ENCODE measurements at regions not wholly inside any gene's neighbourhood (a gene's known extent, or its start where the extent isn't known, plus 50 kb on each side); places are given as distances from the start of the nearest gene placed in this dataset.
A peak's percentile ranks its signal among the peaks of the same experiment; 100 is the strongest.
"Not testable (repeated sequence)": the region's sequence is repeated elsewhere in the genome, so short reads cannot be mapped to it uniquely, and the experiment has no call there.

GRCh38 chr3:176683382-176683781 lies 513.9 kb downstream of the TBL1XR1 start:
- in situ Hi-C loops (cut with MboI; ENCODE audit: low pct_unique_long_range_greater_than_20kb, low sequenced_read_pairs): no loop called here
- DNase-seq: no peak

GRCh38 chr3:176663837-176664831 lies 533.1 kb downstream of the TBL1XR1 start:
- in situ Hi-C loops (cut with MboI; ENCODE audit: low pct_unique_long_range_greater_than_20kb, low sequenced_read_pairs): no loop called here
- DNase-seq: peak; percentile 41

- DNase-seq: no peak
- in situ Hi-C loops (cut with MboI; ENCODE audit: low pct_unique_long_range_greater_than_20kb, low sequenced_read_pairs): no loop called here
Measured at GRCh38 chr3:176663387-176663786, 533.9 kb downstream of the TBL1XR1 start.

- DNase-seq: no peak
- in situ Hi-C loops (cut with MboI; ENCODE audit: low pct_unique_long_range_greater_than_20kb, low sequenced_read_pairs): no loop called here
Measured at GRCh38 chr3:176661432-176661964, 535.8 kb downstream of the TBL1XR1 start.

- no peak for DNase-seq
- in situ Hi-C loops (cut with MboI; ENCODE audit: low pct_unique_long_range_greater_than_20kb, low sequenced_read_pairs): no loop called here
Measured at GRCh38 chr3:176655404-176656094, 541.7 kb downstream of the TBL1XR1 start.

- in situ Hi-C loops (cut with MboI; ENCODE audit: low pct_unique_long_range_greater_than_20kb, low sequenced_read_pairs): no loop called here
Measured at GRCh38 chr3:176651622-176652021, 545.7 kb downstream of the TBL1XR1 start.

GRCh38 chr3:176650478-176650877 lies 546.8 kb downstream of the TBL1XR1 start:
- in situ Hi-C loops (cut with MboI; ENCODE audit: low pct_unique_long_range_greater_than_20kb, low sequenced_read_pairs): no loop called here
- no peak for DNase-seq

More at GRCh38 chr3:176651622-176652021, 545.7 kb downstream of the TBL1XR1 start:
- DNase-seq: no peak

GRCh38 chr3:176647987-176648386 lies 549.3 kb downstream of the TBL1XR1 start:
- in situ Hi-C loops (cut with MboI; ENCODE audit: low pct_unique_long_range_greater_than_20kb, low sequenced_read_pairs): no loop called here
- DNase-seq: no peak

- no peak for DNase-seq
- in situ Hi-C loops (cut with MboI; ENCODE audit: low pct_unique_long_range_greater_than_20kb, low sequenced_read_pairs): no loop called here
Measured at GRCh38 chr3:176633511-176633910, 563.8 kb downstream of the TBL1XR1 start.

GRCh38 chr3:176632925-176633324 lies 564.4 kb downstream of the TBL1XR1 start:
- in situ Hi-C loops (cut with MboI; ENCODE audit: low pct_unique_long_range_greater_than_20kb, low sequenced_read_pairs): no loop called here
- DNase-seq: no peak

GRCh38 chr3:176631165-176631564 lies 566.1 kb downstream of the TBL1XR1 start:
- in situ Hi-C loops (cut with MboI; ENCODE audit: low pct_unique_long_range_greater_than_20kb, low sequenced_read_pairs): no loop called here
- DNase-seq: no peak

- no peak for DNase-seq
- in situ Hi-C loops (cut with MboI; ENCODE audit: low pct_unique_long_range_greater_than_20kb, low sequenced_read_pairs): no loop called here
Measured at GRCh38 chr3:176628101-176628639, 569.1 kb downstream of the TBL1XR1 start.

- in situ Hi-C loops (cut with MboI; ENCODE audit: low pct_unique_long_range_greater_than_20kb, low sequenced_read_pairs): no loop called here
- DNase-seq: no peak
Measured at GRCh38 chr3:176623468-176624150, 573.7 kb downstream of the TBL1XR1 start.

GRCh38 chr3:176619833-176620232 lies 577.4 kb downstream of the TBL1XR1 start:
- no peak for DNase-seq
- in situ Hi-C loops (cut with MboI; ENCODE audit: low pct_unique_long_range_greater_than_20kb, low sequenced_read_pairs): no loop called here

GRCh38 chr3:176615826-176616225 lies 581.5 kb downstream of the TBL1XR1 start:
- no peak for DNase-seq
- in situ Hi-C loops (cut with MboI; ENCODE audit: low pct_unique_long_range_greater_than_20kb, low sequenced_read_pairs): no loop called here

GRCh38 chr3:176611703-176612102 lies 585.6 kb downstream of the TBL1XR1 start:
- in situ Hi-C loops (cut with MboI; ENCODE audit: low pct_unique_long_range_greater_than_20kb, low sequenced_read_pairs): no loop called here
- DNase-seq: no peak

- no peak for DNase-seq
- in situ Hi-C loops (cut with MboI; ENCODE audit: low pct_unique_long_range_greater_than_20kb, low sequenced_read_pairs): no loop called here
Measured at GRCh38 chr3:176609361-176609760, 587.9 kb downstream of the TBL1XR1 start.

GRCh38 chr3:176605553-176605952 lies 591.7 kb downstream of the TBL1XR1 start:
- DNase-seq; in situ Hi-C loops (cut with MboI; ENCODE audit: low pct_unique_long_range_greater_than_20kb, low sequenced_read_pairs): not testable (repeated sequence)

GRCh38 chr3:176595307-176595706 lies 602.0 kb downstream of the TBL1XR1 start:
- in situ Hi-C loops (cut with MboI; ENCODE audit: low pct_unique_long_range_greater_than_20kb, low sequenced_read_pairs): no loop called here
- DNase-seq: no peak
